ENCODE measurements at regions not wholly inside any gene's neighbourhood (a gene's known extent, or its start where the extent isn't known, plus 50 kb on each side); places are given as distances from the start of the nearest gene placed in this dataset.

- Histone ChIP-seq H3K36me3 (replicated peaks in 1 of 2; ENCODE audit: control insufficient read depth in 1 of 2, insufficient read depth in 2 of 2, low read length in 2 of 2) (no peaks in the 10 kb centered on the region), H3K4me2 (ENCODE audit: low read depth, low read length) (peak overlapping the region; percentile 51; the same call in 1 of the 2 replicates), H3K4me1 (ENCODE audit: insufficient read depth, low read length) (no peaks in the 10 kb centered on the region), H2AFZ (ENCODE audit: low read length) (no peak overlapping the region), H3K9me3 (ENCODE audit: low read length) (no peaks in the 10 kb centered on the region), H3K4me3 (replicated peaks in 1 of 3; ENCODE audit: insufficient read depth in 1 of 3, low read depth in 2 of 3, low read length in 3 of 3) (no peak overlapping the region), H3K79me2 (ENCODE audit: insufficient read depth, low read length) (no peaks in the 10 kb centered on the region), H3K9ac (ENCODE audit: insufficient read depth, low read depth, low read length) (no peak overlapping the region), H3K27ac (ENCODE audit: extremely low read length, insufficient read depth, low read length) (no peak overlapping the region), H3K27me3 (ENCODE audit: control insufficient read depth in 1 of 2, insufficient read depth in 2 of 2, low read length in 2 of 2) (peaks cover 3 to 30% of the 10 kb centered on the region in 2 experiments; a peak in 2 of 5 replicates), H4K20me1 (ENCODE audit: insufficient read depth, low read length) (no peaks in the 10 kb centered on the region)
- in situ Hi-C loops (cut with HindIII; ENCODE audit: extremely low pct_ligation_motif_present, low pct_unique_long_range_greater_than_20kb): no loop called here
- WGBS (ENCODE audit: low lambda C conversion rate): 56% methylated on average over 4 of the region's 15 CpGs
- no TSS peak for BruUV-seq (replicated peaks)
- TF ChIP-seq ZNF382 (CRISPR knock-in tag; IDR thresholded peaks at IDR 0.05; ENCODE audit: borderline replicate concordance) (no peak), JUNB (CRISPR knock-in tag; IDR thresholded peaks at IDR 0.05; ENCODE audit: borderline replicate concordance) (no peak), RBM39 (IDR thresholded peaks at IDR 0.05; ENCODE audit: low read depth, low read length, poor library complexity, severe bottlenecking) (no peak), NPAS2 (CRISPR knock-in tag; IDR thresholded peaks at IDR 0.05; ENCODE audit: borderline replicate concordance) (no peak), ATAD3A (CRISPR knock-in tag; IDR thresholded peaks at IDR 0.05) (no peak)
- no peak for FAIRE-seq
- ATAC-seq: no peak
- no peak for DNase-seq (ENCODE audit: low spot score)
- intact Hi-C loops (cut with micrococcal nuclease; ENCODE audit: unreplicated experiment): no loop called here
- POLR2A ChIA-PET: no interaction called here
- CTCF ChIA-PET (ENCODE audit: low intra/inter-chr PET ratio, low total read pairs): no interaction called here
Measured at GRCh38 chr11:119853581-119854360, 124.8 kb upstream of the NECTIN1 start.

DNA sequence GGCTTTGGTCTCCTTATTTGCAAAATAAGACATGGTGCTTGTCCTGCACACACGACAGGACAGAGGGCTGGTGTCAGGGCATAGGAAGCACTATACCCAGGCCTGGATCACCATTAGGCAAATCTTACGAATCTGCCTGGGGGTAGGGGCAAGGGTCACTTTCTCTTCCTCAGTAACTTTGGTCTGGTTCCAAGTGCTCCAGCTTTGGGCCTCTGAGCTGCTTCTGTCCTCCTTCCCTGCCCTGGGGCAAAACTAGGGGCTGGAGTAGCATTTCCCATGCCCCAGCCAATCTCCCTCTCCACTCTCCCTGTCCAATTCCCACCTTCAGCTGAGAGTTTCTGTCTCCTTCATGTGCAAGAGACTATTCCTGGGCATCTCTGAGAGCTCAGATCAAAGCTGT is 123.7 kb upstream of the NECTIN1 start:
- H3K4me3 ChIP-seq (replicated peaks in 1 of 3; ENCODE audit: insufficient read depth in 1 of 3, low read depth in 2 of 3, low read length in 3 of 3): no peak overlapping the region
- WGBS (ENCODE audit: low lambda C conversion rate): 71% methylated on average over 1 of the region's 2 CpGs
- H2AFZ ChIP-seq (ENCODE audit: low read length): no peak overlapping the region
- H3K27ac ChIP-seq (ENCODE audit: extremely low read length, insufficient read depth, low read length): no peak overlapping the region
- no peak for ATAC-seq
- no peaks in the 10 kb centered on the region for H3K79me2 ChIP-seq (ENCODE audit: insufficient read depth, low read length)
- ChIA-PET CTCF (ENCODE audit: low intra/inter-chr PET ratio, low total read pairs) (no interaction called here), POLR2A (no interaction called here)
- no peak for FAIRE-seq
- no peak overlapping the region for H3K4me2 ChIP-seq (ENCODE audit: low read depth, low read length)
- H3K9me3 ChIP-seq (ENCODE audit: low read length): no peaks in the 10 kb centered on the region
- no peaks in the 10 kb centered on the region for H4K20me1 ChIP-seq (ENCODE audit: insufficient read depth, low read length)
- in situ Hi-C loops (cut with HindIII; ENCODE audit: extremely low pct_ligation_motif_present, low pct_unique_long_range_greater_than_20kb) (no loop called here), intact Hi-C loops (cut with micrococcal nuclease; ENCODE audit: unreplicated experiment) (no loop called here)
- DNase-seq (ENCODE audit: low spot score): no peak
- peaks cover 2 to 21% of the 10 kb centered on the region in 2 experiments; a peak in 3 of 5 replicates for H3K27me3 ChIP-seq (ENCODE audit: control insufficient read depth in 1 of 2, insufficient read depth in 2 of 2, low read length in 2 of 2)
- no peaks in the 10 kb centered on the region for H3K4me1 ChIP-seq (ENCODE audit: insufficient read depth, low read length)
- no peaks in the 10 kb centered on the region for H3K36me3 ChIP-seq (replicated peaks in 1 of 2; ENCODE audit: control insufficient read depth in 1 of 2, insufficient read depth in 2 of 2, low read length in 2 of 2)
- BruUV-seq (replicated peaks): no TSS peak
- H3K9ac ChIP-seq (ENCODE audit: insufficient read depth, low read depth, low read length): no peak overlapping the region
- TF ChIP-seq NFE2L2 (IDR thresholded peaks at IDR 0.05; ENCODE audit: low read length): no peak
- no peak for TF ChIP-seq MTERF4 (CRISPR knock-in tag; IDR thresholded peaks at IDR 0.05)
- no peak for TF ChIP-seq PRDM15 (CRISPR knock-in tag; IDR thresholded peaks at IDR 0.05)
- TF ChIP-seq, protein P1, sequence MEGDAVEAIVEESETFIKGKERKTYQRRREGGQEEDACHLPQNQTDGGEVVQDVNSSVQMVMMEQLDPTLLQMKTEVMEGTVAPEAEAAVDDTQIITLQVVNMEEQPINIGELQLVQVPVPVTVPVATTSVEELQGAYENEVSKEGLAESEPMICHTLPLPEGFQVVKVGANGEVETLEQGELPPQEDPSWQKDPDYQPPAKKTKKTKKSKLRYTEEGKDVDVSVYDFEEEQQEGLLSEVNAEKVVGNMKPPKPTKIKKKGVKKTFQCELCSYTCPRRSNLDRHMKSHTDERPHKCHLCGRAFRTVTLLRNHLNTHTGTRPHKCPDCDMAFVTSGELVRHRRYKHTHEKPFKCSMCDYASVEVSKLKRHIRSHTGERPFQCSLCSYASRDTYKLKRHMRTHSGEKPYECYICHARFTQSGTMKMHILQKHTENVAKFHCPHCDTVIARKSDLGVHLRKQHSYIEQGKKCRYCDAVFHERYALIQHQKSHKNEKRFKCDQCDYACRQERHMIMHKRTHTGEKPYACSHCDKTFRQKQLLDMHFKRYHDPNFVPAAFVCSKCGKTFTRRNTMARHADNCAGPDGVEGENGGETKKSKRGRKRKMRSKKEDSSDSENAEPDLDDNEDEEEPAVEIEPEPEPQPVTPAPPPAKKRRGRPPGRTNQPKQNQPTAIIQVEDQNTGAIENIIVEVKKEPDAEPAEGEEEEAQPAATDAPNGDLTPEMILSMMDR (CRISPR knock-in tag; IDR thresholded peaks at IDR 0.05): no peak
- TF ChIP-seq, protein P2, sequence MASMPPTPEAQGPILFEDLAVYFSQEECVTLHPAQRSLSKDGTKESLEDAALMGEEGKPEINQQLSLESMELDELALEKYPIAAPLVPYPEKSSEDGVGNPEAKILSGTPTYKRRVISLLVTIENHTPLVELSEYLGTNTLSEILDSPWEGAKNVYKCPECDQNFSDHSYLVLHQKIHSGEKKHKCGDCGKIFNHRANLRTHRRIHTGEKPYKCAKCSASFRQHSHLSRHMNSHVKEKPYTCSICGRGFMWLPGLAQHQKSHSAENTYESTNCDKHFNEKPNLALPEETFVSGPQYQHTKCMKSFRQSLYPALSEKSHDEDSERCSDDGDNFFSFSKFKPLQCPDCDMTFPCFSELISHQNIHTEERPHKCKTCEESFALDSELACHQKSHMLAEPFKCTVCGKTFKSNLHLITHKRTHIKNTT (CRISPR knock-in tag; IDR thresholded peaks at IDR 0.05): no peak

Measured in HepG2 (cell line).